HG03060 (cell line): ENCODE measurements at regions not wholly inside any gene's neighbourhood (a gene's known extent, or its start where the extent isn't known, plus 50 kb on each side); places are given as distances from the start of the nearest gene placed in this dataset.
"Not testable (repeated sequence)": the region's sequence is repeated elsewhere in the genome, so short reads cannot be mapped to it uniquely, and the experiment has no call there.

ENCODE experiments used
- ATAC-seq: cut with Tn5 transposase; IDR thresholded peaks from one replicate; pipeline ENCODE4 v1.9.1; 2021; ENCODE audit warnings: low read depth, moderate number of reproducible peaks; ENCODE audit not compliant: unreplicated experiment

DNA sequence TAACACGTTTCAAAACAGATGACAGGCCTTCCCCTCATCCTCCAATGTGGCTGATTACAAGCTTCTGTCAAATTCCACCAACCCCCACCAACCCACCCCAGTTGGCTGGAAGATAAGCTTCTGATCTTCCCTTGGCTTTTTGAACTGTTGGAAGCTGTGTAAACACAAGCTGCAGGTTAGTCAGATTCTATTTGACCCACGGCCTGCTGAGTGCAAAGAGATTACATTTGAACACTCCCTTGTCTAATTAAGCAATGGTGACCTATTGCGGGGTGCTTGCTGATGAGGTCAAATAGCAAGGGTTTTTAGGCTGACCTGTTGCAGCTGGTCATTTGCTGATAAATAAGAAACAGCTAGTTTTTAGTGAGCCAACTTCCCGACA, 379.7 kb downstream of the BMP2 start:
- no peak for ATAC-seq

DNA sequence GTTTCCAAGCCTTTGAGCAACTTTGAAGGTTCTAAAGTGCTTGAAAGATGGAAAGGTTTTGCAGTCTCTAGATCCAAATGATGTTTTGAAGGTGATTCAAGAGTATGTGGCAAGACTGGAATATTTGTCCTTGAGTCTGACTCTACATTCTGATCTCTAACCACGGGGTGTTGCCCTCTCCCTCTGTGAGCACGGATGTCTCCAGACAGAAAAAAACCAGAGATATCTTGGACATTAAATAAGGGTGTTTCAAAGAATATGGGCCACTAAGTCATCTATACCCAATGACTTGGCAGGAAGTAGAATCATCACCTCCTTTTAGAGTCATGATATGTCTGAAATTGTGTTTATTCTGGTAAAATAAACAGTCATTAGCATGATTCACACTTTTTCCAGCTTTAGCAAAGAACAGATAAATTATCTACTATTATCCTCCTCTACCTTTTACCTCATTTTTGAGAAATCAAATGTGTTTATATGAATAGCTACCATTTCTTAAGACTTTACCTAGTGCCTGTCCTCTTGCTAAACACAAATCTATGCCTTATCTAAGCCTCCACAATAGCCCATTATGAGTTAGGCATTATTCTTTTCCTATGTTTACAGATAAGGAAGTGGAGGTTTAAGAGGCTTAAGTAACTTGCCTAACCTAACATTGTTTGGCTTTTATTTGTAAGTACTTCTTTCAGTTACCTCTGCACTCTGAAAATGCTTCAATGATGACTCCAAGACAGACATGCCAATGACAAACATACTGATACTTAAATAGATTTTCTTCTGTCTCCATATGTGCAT, 384.4 kb downstream of the BMP2 start:
- ATAC-seq, result no peak

DNA sequence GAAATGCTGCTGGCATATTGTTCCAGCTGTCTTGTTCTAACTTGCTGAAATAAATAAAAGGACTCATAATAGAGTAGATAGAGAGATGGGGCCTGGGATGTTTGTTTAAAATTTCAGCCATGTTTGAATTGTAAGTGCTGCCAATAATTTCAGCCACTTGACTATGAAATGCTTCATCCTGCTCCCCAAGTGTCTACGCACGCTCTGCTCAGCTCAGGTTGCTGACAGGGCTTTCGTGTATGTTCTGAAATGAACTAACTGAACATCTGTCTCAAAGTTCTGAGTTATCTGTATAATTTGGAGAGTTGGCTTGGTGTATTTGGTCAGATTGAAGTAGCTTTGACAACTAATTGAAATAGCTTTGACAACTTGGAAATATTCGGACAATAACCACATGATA, 387.8 kb downstream of the BMP2 start:
- ATAC-seq, result no peak

DNA sequence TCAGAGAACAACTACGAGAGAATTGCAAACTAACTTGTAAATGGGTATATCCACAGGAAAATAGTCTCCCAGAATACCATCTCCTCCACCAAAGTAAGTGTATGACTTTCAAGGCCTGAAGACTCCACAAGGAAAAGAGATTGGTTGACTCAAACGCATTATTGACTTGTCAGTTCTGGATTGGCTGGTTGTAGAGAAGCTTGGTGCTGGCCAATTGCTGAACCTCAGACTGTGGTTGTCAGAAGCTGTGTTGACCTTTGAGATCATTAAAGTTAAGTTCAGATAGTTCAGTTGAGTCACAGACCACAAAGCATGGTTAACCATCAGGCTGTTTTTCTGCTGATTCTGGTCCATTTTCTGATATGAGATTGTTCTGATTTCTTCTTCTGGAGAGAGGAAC, 388.3 kb downstream of the BMP2 start:
- no peak for ATAC-seq

DNA sequence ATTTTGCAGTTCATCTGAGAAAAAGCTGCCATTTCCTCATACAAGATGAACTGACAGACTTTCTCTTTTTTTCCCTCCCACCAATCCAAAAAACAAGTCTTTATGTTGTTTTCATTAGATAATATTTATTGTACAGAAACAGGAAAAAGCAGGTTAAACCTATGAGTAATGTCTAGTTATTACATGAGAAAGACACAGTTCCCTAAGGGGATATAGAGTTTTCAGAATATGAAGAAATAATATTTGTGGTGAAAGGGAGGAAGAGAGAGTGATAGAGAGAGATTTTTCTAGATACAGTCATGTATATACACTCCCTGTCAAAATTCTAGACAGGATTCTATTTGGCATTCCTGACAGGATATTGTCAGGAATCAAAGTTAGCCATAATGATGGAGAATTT, 392.4 kb downstream of the BMP2 start:
- no peak for ATAC-seq

DNA sequence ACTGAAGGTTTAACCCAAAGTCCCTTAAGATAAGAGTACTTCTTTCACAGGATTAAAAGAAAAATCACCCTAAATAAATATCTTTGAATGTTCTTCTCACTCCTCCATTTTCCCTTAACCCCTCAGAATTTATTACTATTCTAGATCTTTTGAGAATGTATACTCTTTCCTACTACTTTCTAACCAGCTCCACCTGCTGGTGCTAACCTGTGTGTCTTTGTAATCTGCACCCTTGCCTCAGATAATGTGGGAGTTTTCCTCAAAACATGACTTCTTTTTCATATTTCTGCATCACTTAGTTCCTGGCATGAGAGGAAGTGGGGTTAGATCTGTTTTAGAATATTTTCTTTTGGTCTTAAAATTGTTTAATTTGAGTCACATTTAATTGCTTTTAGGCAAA, 394.2 kb downstream of the BMP2 start:
- no peak for ATAC-seq

DNA sequence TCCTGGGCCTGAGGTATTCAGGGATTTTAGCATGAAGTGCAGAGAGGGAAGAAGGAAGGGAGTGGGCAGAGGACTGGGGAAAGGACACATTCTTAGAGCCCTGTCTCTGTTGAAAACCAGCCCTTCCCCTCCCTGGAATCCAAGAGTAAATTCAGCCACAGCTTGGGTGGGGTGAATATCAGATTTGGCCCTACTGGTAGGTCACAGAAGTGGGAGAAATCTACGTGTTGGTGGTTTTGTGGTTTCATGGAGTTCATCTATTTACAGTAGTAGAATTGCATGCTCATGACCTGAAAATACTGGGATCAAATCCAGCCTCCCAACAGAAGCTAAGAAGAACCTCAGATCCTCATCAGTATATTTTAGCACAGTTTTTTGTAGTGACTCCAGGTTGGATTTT, 404.4 kb downstream of the BMP2 start:
- ATAC-seq, result no peak

DNA sequence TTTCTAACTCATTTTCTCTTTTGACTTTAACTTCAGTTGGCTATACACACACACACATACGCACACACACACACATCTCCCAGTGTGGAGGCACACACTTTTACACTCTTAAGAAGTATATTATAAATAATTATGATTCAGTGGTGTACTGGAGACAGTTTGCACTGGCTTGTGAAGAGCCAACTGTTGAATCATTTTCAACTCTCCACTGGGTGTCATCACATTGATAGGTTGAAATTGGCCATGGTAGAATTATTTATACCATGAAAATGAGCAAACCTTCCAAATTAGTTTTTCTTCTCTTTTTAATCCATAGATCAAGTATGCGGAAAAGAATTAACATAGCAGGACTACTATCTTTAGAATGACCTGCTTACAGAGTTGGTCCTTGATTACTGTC, 407.1 kb downstream of the BMP2 start:
- ATAC-seq, result no peak

DNA sequence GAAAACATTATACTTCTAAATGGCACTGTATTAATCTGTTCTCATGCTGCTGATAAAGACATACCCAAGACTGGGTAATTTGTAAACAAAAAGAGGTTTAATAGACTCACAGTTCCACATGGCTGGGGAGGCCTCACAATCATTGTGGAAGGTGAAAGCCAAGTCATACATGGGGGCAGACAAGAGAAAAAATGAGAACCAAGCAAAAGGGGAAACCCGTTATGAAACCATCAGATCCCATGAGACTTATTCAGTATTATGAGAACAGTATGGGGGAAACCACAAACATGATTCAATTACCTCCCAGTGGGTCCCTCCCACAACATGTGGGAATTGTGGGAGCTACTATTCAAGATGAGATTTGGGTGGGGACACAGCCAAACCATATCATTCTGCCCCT, 408.3 kb downstream of the BMP2 start:
- ATAC-seq, result not testable (repeated sequence)

DNA sequence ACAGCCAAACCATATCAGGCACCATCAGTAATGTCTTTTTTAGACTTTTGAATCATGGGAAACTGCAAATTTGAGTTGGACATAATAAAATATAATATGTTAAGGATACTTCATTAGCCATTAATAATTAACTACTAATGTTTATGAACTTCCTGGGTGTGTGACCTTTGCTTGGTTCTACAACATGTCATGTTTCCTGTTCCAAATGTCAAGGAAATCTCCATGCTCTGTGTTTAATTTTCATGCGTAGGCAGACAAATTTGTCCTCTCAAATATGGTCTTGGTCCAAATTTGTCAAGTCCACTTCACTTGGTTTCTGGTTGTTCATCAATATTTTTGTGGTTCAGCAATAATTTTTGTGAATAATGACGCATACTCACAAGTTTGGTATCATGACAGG, 410.5 kb downstream of the BMP2 start:
- no peak for ATAC-seq

DNA sequence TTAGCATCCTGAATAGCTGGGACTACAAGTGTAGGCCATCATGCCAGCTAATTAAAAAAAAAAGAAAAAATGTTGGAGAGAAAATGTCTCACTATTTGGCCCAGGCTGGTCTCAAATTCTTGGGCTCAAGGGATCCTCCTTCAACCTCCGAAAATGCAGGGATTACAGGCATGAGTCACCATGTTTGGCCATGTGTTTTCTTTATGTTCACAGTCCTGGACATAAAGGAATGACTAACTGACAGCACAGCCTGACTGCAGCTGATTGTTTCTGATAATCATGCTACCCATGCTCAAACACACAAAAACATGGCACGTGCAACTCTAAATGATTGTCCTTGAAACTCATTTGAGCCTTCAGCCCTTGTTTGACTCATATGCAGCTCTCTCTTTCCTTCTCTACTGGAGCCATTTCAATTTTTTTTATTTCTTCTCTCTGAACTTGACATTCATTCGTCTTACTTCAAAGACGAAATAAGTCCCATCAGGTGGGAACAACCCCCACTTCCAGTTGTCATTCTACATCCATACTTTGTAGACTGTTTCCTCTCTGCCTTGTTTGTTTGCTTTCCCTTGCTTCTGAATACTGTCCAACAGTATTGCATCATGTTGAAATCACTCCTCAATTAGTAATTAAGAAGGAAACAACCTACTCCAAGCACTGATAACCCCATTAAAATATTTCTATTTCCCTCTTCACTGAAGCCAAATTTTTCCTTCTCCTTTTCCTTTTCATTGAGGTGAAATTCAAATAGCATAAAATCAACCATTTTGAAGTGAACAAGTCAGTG, 413.0 kb downstream of the BMP2 start:
- ATAC-seq, result no peak

DNA sequence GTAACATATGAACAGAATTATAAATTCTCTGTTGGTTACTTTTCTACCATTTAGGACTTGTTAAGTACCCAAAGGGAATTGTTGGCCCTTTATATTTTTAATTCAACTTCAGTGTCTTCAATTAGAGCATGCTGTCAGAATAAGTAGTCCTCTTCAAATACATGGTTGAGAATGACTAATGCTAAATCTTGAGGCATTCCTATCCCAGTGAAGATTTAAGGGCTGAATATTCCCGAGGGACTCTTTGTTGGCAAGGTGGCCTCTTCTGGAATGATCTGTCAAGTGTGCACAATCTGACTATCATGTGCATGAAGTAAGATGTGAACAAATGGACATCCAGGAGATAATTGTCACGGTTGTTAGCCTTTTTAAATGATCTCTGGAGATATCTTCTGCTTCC, 421.7 kb downstream of the BMP2 start:
- no peak for ATAC-seq

DNA sequence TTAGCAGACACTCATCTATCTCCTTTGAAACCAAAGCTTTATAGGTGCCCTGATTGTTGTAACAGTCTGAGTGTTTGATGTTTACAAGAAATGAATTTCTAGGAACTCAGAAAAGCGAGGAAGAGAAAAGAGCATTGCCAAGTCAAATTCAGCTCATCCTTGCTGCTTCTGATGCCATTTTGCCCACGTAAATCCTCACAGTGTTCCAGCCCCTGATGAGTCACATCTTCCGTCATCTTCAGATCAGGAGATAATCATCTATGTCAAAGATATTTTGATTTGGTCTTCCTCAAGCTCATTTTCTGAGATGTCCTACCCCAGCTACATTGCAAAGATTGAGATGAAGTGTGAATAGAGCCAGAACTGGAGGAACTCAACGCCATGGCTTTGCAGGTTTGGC, 426.2 kb downstream of the BMP2 start:
- ATAC-seq, result no peak

DNA sequence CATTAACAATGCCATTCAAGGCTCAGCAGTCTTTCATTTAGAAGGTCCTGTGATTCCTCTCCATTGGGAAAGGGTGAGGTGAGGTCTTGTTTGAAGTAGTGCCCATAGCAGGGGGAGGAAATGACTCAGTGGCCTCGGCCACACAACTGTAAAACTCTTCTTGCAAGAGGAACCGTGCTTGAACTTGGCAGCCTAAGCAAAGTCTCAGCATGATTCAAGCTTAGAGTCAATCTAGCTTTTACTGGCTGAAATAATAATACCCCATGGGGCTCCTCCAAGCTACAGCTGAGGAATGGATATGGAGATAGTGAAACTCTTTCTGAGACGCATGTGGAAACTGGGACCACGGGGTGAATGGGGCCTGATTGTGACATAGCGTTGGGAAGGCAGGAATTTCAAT, 428.2 kb downstream of the BMP2 start:
- ATAC-seq, result no peak

DNA sequence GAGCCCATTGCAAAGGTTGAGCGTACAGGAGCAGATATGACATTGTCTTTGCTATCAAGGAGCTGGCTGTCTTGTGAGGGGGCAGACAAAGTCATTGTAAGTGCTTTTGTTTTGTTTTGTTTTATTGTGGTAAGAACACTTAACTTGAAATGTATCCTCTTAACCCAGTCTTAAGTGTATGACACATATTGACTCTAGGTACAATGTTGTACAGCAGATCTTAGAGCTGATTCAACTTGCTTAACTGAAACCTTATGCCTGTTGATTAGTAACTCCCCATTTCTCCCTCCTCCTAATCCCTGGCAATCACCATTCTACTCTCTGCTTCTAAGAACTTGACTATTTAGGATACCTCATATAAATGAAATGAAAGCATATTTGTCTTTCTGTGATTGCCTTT, 429.0 kb downstream of the BMP2 start:
- ATAC-seq, result no peak

DNA sequence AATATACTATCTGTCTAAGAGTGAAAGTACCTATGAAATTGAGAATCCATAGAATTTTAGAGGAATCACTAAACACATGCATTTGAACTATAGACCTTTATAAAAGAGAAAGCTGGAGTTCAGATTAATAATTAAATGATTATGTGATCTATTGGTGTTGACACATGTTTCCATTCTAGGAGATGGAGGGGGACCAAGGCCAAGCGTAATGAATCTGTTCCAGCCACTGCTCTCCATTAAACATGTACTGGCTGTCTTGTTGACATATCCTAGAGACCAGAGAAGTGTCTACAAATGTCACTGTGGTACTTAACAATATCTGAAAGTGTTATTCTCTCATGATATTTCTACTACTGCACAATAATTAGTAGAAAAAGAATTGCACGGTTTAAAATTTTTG, 432.4 kb downstream of the BMP2 start:
- no peak for ATAC-seq

DNA sequence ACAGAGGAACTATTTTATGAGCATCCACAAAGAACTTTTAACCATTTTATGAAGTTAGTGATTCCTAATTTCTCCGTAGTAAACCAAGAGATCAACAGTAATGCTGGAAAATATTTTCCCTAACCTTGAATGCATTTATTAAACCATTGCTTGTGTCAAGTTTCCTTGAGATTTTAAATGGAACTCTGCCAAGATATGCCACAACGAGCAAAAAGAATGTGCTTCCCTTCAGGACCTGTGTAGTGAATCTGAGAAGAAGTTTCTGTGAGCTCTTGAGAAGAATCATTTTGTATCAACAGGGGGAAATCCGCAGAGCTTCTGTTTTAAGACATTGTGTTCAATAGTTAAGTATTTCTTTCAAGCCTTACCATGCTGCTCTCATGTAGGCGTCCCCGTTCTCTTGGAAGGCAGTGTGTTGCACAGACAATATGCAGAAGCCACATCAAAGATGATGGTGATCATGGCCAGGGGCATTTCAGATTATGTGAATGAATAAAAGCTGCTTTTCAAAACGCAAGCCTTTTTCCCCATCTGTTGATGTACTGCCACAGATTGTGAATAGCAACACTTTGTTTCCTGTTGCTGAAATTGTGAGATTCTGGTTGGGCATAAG, 439.8 kb downstream of the BMP2 start:
- ATAC-seq, result no peak

DNA sequence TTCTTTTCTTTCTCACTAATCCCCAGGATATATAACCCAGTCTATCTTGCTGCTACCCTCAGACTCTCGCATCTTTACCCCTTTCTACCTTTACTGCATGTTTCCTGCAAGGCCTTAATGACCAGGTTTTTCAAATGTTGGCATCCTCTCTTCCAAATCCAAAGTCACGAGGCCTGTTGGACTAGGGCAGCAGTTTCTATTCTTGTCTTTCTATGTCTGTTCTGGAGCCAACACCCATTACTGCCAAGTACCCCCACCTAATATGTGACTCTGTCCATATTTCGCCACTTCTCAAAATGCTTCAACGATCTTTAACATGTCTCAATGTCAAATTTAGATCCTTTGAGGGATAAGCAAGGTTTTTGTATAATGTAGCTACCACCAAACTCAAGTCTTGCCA, 443.4 kb downstream of the BMP2 start:
- no peak for ATAC-seq

DNA sequence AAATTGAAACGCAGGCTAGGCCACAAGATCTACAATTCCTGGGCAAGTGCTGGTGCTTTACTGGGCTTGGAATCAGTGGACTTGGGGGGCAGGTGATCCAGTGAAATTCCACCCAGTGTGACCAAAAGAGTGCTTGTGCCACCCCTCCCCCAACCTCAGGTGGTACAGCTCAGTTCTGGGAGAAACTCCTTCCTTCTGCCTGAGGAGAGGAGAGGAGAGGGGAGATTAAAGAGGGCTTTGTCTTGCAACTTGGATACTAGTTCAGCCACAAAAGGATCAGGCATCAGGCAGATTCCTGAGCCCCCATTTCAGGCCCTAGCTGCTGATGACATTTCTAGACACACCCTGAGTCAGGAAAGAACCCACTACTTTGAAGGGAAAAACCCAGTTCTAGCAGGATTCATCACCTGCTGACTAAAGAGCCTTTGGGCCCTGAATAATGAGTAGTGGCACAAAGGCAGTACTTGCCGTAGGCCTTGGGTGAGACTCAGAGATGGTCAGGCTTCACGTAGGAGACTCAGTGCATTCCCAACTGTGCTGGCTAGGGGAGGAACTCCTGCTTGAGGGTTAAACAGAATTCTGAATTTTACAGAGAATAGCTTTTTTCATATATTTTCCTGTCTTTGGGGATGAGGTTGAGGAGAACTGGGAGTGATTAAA, 446.7 kb downstream of the BMP2 start:
- ATAC-seq, result no peak

DNA sequence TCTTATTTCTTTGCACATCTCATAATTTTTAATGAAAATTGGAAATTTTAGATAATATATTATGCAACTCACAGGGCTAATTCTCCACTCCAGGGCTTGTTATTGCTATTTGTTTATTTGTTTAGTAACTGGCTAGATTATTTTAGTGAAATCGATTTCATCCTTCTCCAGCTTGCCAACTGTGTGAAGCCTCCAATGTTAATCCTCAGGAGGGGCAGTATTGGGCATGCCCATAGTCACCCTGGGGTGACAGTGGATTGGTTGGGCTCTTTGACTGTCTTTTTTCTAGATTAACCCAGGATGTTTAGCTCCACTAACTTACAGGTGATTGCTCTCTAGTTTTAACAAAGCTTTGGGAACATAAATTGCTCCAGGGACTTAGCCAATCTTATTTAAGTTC, 450.1 kb downstream of the BMP2 start:
- ATAC-seq, result no peak

DNA sequence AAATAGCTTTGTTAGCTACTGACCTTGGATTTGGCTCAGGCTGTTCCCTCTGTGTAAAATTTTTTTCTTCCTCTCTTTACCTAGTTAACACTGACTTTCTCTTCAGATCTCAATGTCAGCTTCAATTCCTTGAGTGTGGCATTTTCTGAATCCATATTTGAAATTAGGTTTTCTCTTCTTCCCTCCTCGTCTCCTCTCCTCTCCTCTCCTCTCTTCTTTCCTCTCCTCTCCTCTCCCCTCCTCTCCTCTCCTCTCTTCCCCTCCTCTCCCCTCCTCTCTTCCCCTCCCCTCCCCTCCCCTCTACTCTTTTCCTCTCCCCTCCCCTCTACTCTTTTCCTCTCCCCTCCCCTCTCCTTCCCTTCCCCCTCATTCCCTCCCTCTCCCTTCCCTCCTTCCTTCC, 453.3 kb downstream of the BMP2 start:
- ATAC-seq, result no peak
